Brain microvascular endothelial cell (primary cell): ENCODE measurements at regions not wholly inside any gene's neighbourhood (a gene's known extent, or its start where the extent isn't known, plus 50 kb on each side); places are given as distances from the start of the nearest gene placed in this dataset.

Source experiments
- DNase-seq: peaks from one replicate; pipeline ENCODE4 v3.0.0-alpha.2; 2020
- H3K27ac ChIP-seq: fragments of 250-450 bp; sonication (Bioruptor Pico); 2 replicates; pipeline ENCODE4 v1.5.1; 2020; ENCODE audit warnings: mild to moderate bottlenecking, moderate library complexity
- H3K27me3 ChIP-seq: fragments of 250-450 bp; sonication (Bioruptor Pico); replicated peaks from 2 replicates; pipeline ENCODE4 v1.5.1; 2020; ENCODE audit warnings: mild to moderate bottlenecking
- H3K36me3 ChIP-seq: fragments of 250-450 bp; sonication (Bioruptor Pico); replicated peaks from 2 replicates; pipeline ENCODE4 v1.5.1; 2020; ENCODE audit warnings: mild to moderate bottlenecking
- H3K4me3 ChIP-seq: 2 replicates; pipeline ENCODE4 v1.5.1; 2011; ENCODE audit warnings: low read depth, mild to moderate bottlenecking, control low read depth, low read length, moderate library complexity
- CTCF ChIP-seq: IDR thresholded peaks from 2 replicates; pipeline ENCODE4 v1.5.1; 2011; ENCODE audit warnings: low read depth, mild to moderate bottlenecking, moderate library complexity, low read length, control low read depth, inconsistent platforms; ENCODE audit errors: missing control alignments
- in situ Hi-C: cut with HindIII; loops from 2 replicates; pipeline ENCODE4 v1.10.0; 2017; ENCODE audit warnings: low sequenced_read_pairs, low pct_ligation_motif_present

- no peaks in the 10 kb centered on the region for H3K36me3 ChIP-seq
- no peaks in the 10 kb centered on the region for H3K27me3 ChIP-seq
- TF ChIP-seq CTCF = no peak
- no peak overlapping the region for H3K27ac ChIP-seq
- no peak overlapping the region for H3K4me3 ChIP-seq
- no peak for DNase-seq
- in situ Hi-C loops = no loop called here
Observed at GRCh38 chr5:25160891-25161290, 516.1 kb upstream of the CDH10 start.

GRCh38 chr5:25150819-25151218 lies 506.0 kb upstream of the CDH10 start:
- TF ChIP-seq CTCF = no peak
- H3K27me3 ChIP-seq = no peaks in the 10 kb centered on the region
- in situ Hi-C loops = no loop called here
- no peak overlapping the region for H3K4me3 ChIP-seq
- DNase-seq = no peak
- H3K36me3 ChIP-seq = no peaks in the 10 kb centered on the region
- no peak overlapping the region for H3K27ac ChIP-seq

GRCh38 chr5:25128606-25129005 lies 483.8 kb upstream of the CDH10 start:
- no peak overlapping the region for H3K4me3 ChIP-seq
- TF ChIP-seq CTCF = no peak
- in situ Hi-C loops = no loop called here
- no peaks in the 10 kb centered on the region for H3K27me3 ChIP-seq
- no peak overlapping the region for H3K27ac ChIP-seq
- no peak for DNase-seq
- H3K36me3 ChIP-seq = no peaks in the 10 kb centered on the region

- no peaks in the 10 kb centered on the region for H3K27me3 ChIP-seq
- in situ Hi-C loops = no loop called here
- H3K4me3 ChIP-seq = no peak overlapping the region
- no peaks in the 10 kb centered on the region for H3K36me3 ChIP-seq
- H3K27ac ChIP-seq = no peak overlapping the region
- no peak for TF ChIP-seq CTCF
- no peak for DNase-seq
Observed at GRCh38 chr5:25119650-25120049, 474.9 kb upstream of the CDH10 start.

- Histone ChIP-seq H3K27me3 (no peaks in the 10 kb centered on the region), H3K36me3 (no peaks in the 10 kb centered on the region), H3K27ac (no peak overlapping the region), H3K4me3 (no peak overlapping the region)
- in situ Hi-C loops = no loop called here
- no peak for TF ChIP-seq CTCF
- no peak for DNase-seq
Observed at GRCh38 chr5:25107853-25108252, 463.1 kb upstream of the CDH10 start.

- no peaks in the 10 kb centered on the region for H3K36me3 ChIP-seq
- no peak overlapping the region for H3K27ac ChIP-seq
- no peak overlapping the region for H3K4me3 ChIP-seq
- in situ Hi-C loops = no loop called here
- TF ChIP-seq CTCF = no peak
- no peak for DNase-seq
- no peaks in the 10 kb centered on the region for H3K27me3 ChIP-seq
Observed at GRCh38 chr5:25099538-25099937, 454.8 kb upstream of the CDH10 start.
